IMR-90 (cell line): ENCODE measurements at regions not wholly inside any gene's neighbourhood (a gene's known extent, or its start where the extent isn't known, plus 50 kb on each side); places are given as distances from the start of the nearest gene placed in this dataset.

ENCODE experiments used
- ATAC-seq: fragments of 200-7000 bp; cut with Tn5 transposase; 2 replicates; pipeline ENCODE4 v1.9.1; 2020; ENCODE audit warnings: low read depth, mild to moderate bottlenecking, moderate library complexity
- BruUV-seq: library from RNA; stranded (reverse); fragments of 400-500 nt; replicated peaks from 2 replicates; lab custom pipeline; 2021; lab: Mats Ljungman, UMichigan
- CTCF ChIA-PET: fragments of 300-600 bp; formaldehyde crosslinking; extraction: SDS; loops from one replicate; lab custom pipeline; 2021; ENCODE audit warnings: antibody characterized with exemption; lab: Yijun Ruan, JAX
- POLR2A ChIA-PET: fragments of 300-600 bp; sonication (Branson Sonifier 250); formaldehyde crosslinking; loops from one replicate; lab custom pipeline; 2022; ENCODE audit warnings: antibody characterized with exemption; ENCODE audit not compliant: unreplicated experiment; lab: Charles Lee
- DNase-seq: peaks from one replicate; pipeline ENCODE4 v3.0.0; 2013
- H2AFZ ChIP-seq: replicated peaks from 2 replicates; pipeline ENCODE3; 2013; ENCODE audit warnings: low read length, mild to moderate bottlenecking; ENCODE audit not compliant: poor library complexity
- H2AK5ac ChIP-seq: 2 replicates; pipeline ENCODE4 v1.6.1; 2013; ENCODE audit warnings: low read depth, low read length, inconsistent platforms
- H2AK9ac ChIP-seq: replicated peaks from 2 replicates; pipeline ENCODE3; 2013; ENCODE audit warnings: mild to moderate bottlenecking, low read depth, low read length, moderate library complexity; ENCODE audit not compliant: poor library complexity
- H2BK120ac ChIP-seq: 2 replicates; pipeline ENCODE4 v1.6.1; 2013; ENCODE audit warnings: low read depth, low read length, inconsistent platforms
- H2BK15ac ChIP-seq: 3 replicates; pipeline ENCODE4 v1.6.1; 2013; ENCODE audit warnings: low read depth, low read length, inconsistent platforms
- H2BK20ac ChIP-seq: 2 replicates; pipeline ENCODE4 v1.6.1; 2013; ENCODE audit warnings: low read depth, mild to moderate bottlenecking, inconsistent platforms, low read length, moderate library complexity
- H2BK5ac ChIP-seq: 2 replicates; pipeline ENCODE4 v1.6.1; 2013; ENCODE audit warnings: mild to moderate bottlenecking, low read depth, low read length, inconsistent platforms; ENCODE audit not compliant: poor library complexity, severe bottlenecking
- H3K14ac ChIP-seq: replicated peaks from 2 replicates; pipeline ENCODE4 v1.6.1; 2013; ENCODE audit warnings: low read depth, low read length, inconsistent platforms
- H3K18ac ChIP-seq: 2 replicates; pipeline ENCODE4 v1.6.1; 2013; ENCODE audit warnings: low read depth, low read length, control low read depth
- H3K23ac ChIP-seq: 2 replicates; pipeline ENCODE4 v1.6.1; 2013; ENCODE audit warnings: low read depth, low read length, inconsistent platforms
- H3K27ac ChIP-seq: 2 replicates; pipeline ENCODE4 v1.5.1; 2013; ENCODE audit warnings: mild to moderate bottlenecking, control low read depth, low read length; ENCODE audit not compliant: insufficient read depth
- H3K27me3 ChIP-seq: 2 replicates; pipeline ENCODE4 v1.6.1; 2013; ENCODE audit warnings: low read length; ENCODE audit not compliant: control insufficient read depth, insufficient read depth
- H3K36me3 ChIP-seq: 2 replicates; pipeline ENCODE4 v1.6.1; 2013; ENCODE audit warnings: low read length, mixed read lengths; ENCODE audit not compliant: control insufficient read depth, insufficient read depth
- H3K4ac ChIP-seq: 2 replicates; pipeline ENCODE4 v1.6.1; 2013; ENCODE audit warnings: low read depth, low read length, inconsistent platforms
- H3K4me1 ChIP-seq: 2 replicates; pipeline ENCODE4 v1.6.1; 2013; ENCODE audit warnings: low read length, mixed read lengths; ENCODE audit not compliant: control insufficient read depth, insufficient read depth
- H3K4me2 ChIP-seq: 2 replicates; pipeline ENCODE4 v1.6.1; 2013; ENCODE audit warnings: low read depth, mild to moderate bottlenecking, control low read depth, low read length, moderate library complexity
- H3K4me3 ChIP-seq: 2 replicates; pipeline ENCODE4 v1.5.1; 2013; ENCODE audit warnings: low read depth, mild to moderate bottlenecking, control low read depth, low read length, moderate library complexity; ENCODE audit not compliant: insufficient read depth
- H3K56ac ChIP-seq: 2 replicates; pipeline ENCODE4 v1.6.1; 2013; ENCODE audit warnings: low read length, inconsistent platforms; ENCODE audit not compliant: insufficient read depth; ENCODE audit errors: extremely low read depth
- H3K79me1 ChIP-seq, 2 experiments: 2 replicates each; pipeline ENCODE4 v1.6.1; 2013; ENCODE audit warnings: low read length in 2 of 2, inconsistent platforms in 1 of 2, low read depth in 1 of 2
- H3K9ac ChIP-seq: 2 replicates; pipeline ENCODE4 v1.6.1; 2013; ENCODE audit warnings: low read depth, low read length, control low read depth
- H3K9me1 ChIP-seq: 2 replicates; pipeline ENCODE4 v1.6.1; 2013; ENCODE audit warnings: low read length, inconsistent platforms; ENCODE audit not compliant: insufficient read depth
- H3K9me3 ChIP-seq: 2 replicates; pipeline ENCODE4 v1.6.1; 2013; ENCODE audit warnings: low read length; ENCODE audit not compliant: control insufficient read depth, insufficient read depth
- H4K20me1 ChIP-seq: 2 replicates; pipeline ENCODE4 v1.6.1; 2013; ENCODE audit warnings: low read length, inconsistent platforms; ENCODE audit not compliant: insufficient read depth
- H4K5ac ChIP-seq: 2 replicates; pipeline ENCODE4 v1.6.1; 2013; ENCODE audit warnings: mild to moderate bottlenecking, low read depth, low read length, control low read depth
- H4K8ac ChIP-seq, 2 experiments: 2 replicates each; pipeline ENCODE4 v1.6.1; 2013; ENCODE audit warnings: low read depth in 2 of 2, low read length in 2 of 2, control low read depth in 1 of 2, inconsistent platforms in 1 of 2
- H4K91ac ChIP-seq: 2 replicates; pipeline ENCODE4 v1.6.1; 2013; ENCODE audit warnings: low read depth, low read length, inconsistent platforms; ENCODE audit not compliant: insufficient read depth
- BHLHE40 ChIP-seq: fragments of 150-350 bp; IDR thresholded peaks from 2 replicates; pipeline ENCODE4 v1.6.1; 2016; ENCODE audit warnings: mild to moderate bottlenecking, low read depth, low read length
- CEBPB ChIP-seq: IDR thresholded peaks from 2 replicates; pipeline ENCODE4 v1.6.1; 2012; ENCODE audit warnings: low read depth, low read length, improper control_type of control experiment
- CTCF ChIP-seq: conservative IDR thresholded peaks from 2 replicates; pipeline ENCODE4 v1.5.1; 2012; ENCODE audit warnings: mild to moderate bottlenecking, low read depth, low read length, improper control_type of control experiment
- ELK1 ChIP-seq: fragments of 150-350 bp; IDR thresholded peaks from 2 replicates; pipeline ENCODE4 v1.6.1; 2016; ENCODE audit warnings: low read depth, mild to moderate bottlenecking, low read length, moderate library complexity, borderline replicate concordance
- MAZ ChIP-seq: IDR thresholded peaks from 2 replicates; pipeline ENCODE4 v1.6.1; 2012; ENCODE audit warnings: low read depth, mild to moderate bottlenecking, low read length, improper control_type of control experiment, moderate library complexity, borderline replicate concordance
- NFE2L2 ChIP-seq: fragments of 150-350 bp; IDR thresholded peaks from 2 replicates; pipeline ENCODE4 v1.6.1; 2016; ENCODE audit warnings: low read depth, mild to moderate bottlenecking, low read length
- POLR2A ChIP-seq: IDR thresholded peaks from 2 replicates; pipeline ENCODE4 v1.6.1; 2012; ENCODE audit warnings: mild to moderate bottlenecking, low read depth, low read length
- RAD21 ChIP-seq: IDR thresholded peaks from 2 replicates; pipeline ENCODE4 v1.6.1; 2012; ENCODE audit warnings: low read length, improper control_type of control experiment
- RCOR1 ChIP-seq: IDR thresholded peaks from 2 replicates; pipeline ENCODE4 v1.6.1; 2012; ENCODE audit warnings: mild to moderate bottlenecking, low read length, improper control_type of control experiment; ENCODE audit not compliant: insufficient replicate concordance
- SMC3 ChIP-seq: fragments of 150-350 bp; IDR thresholded peaks from 2 replicates; pipeline ENCODE4 v1.6.1; 2016; ENCODE audit warnings: low read depth, mild to moderate bottlenecking, antibody characterized with exemption, low read length, moderate library complexity
- dilution Hi-C: fragments of 300-500 bp; cut with HindIII; formaldehyde crosslinking; loops from one replicate; pipeline ENCODE4 v1.14.3; 2018; ENCODE audit warnings: low sequenced_read_pairs; ENCODE audit not compliant: unreplicated experiment
- in situ Hi-C: fragments of 300-500 bp; cut with MboI; formaldehyde crosslinking; loops from 3 replicates; pipeline ENCODE4 v1.14.3; 2019; ENCODE audit warnings: low sequenced_read_pairs, inconsistent platforms, mixed read lengths
- intact Hi-C: fragments of 100-400 bp; cut with micrococcal nuclease; formaldehyde crosslinking; loops from 2 replicates; pipeline ENCODE4 v1.10.0; 2022

- no TSS peak for BruUV-seq
- Histone ChIP-seq H2BK5ac (no peak overlapping the region), H2BK120ac (no peak overlapping the region), H3K4me2 (no peak overlapping the region), H3K36me3 (no peaks in the 10 kb centered on the region), H2BK15ac (no peak overlapping the region), H4K91ac (no peak overlapping the region), H4K5ac (no peak overlapping the region), H3K14ac (no peak overlapping the region), H3K27me3 (no peaks in the 10 kb centered on the region), H4K20me1 (no peaks in the 10 kb centered on the region), H3K9ac (no peak overlapping the region), H3K23ac (no peak overlapping the region), H2AFZ (no peak overlapping the region), H3K9me1 (no peaks in the 10 kb centered on the region), H2BK20ac (no peak overlapping the region), H3K4me3 (no peak overlapping the region), H3K18ac (no peak overlapping the region), H4K8ac (no peak overlapping the region), H2AK9ac (no peak overlapping the region), H3K27ac (no peak overlapping the region), H2AK5ac (no peak overlapping the region), H3K4ac (no peak overlapping the region), H3K9me3 (no peaks in the 10 kb centered on the region), H3K56ac (no peak overlapping the region), H3K4me1 (no peaks in the 10 kb centered on the region), H3K79me1 (no peaks in the 10 kb centered on the region)
- in situ Hi-C loops, result no loop called here
- DNase-seq (no peak), ATAC-seq (no peak)
- TF ChIP-seq NFE2L2 (no peak), CTCF (no peak), SMC3 (no peak), BHLHE40 (no peak), POLR2A (no peak), CEBPB (no peak), MAZ (no peak), RCOR1 (no peak), ELK1 (no peak), RAD21 (no peak)
- dilution Hi-C loops, result no loop called here
- CTCF ChIA-PET, result no interaction called here
- intact Hi-C loops, result no loop called here
- POLR2A ChIA-PET, result no interaction called here
Observed at GRCh38 chr2:36068086-36068485, 287.5 kb upstream of the CRIM1 start.
